ENCODE measurements at regions not wholly inside any gene's neighbourhood (a gene's known extent, or its start where the extent isn't known, plus 50 kb on each side); places are given as distances from the start of the nearest gene placed in this dataset.

DNA sequence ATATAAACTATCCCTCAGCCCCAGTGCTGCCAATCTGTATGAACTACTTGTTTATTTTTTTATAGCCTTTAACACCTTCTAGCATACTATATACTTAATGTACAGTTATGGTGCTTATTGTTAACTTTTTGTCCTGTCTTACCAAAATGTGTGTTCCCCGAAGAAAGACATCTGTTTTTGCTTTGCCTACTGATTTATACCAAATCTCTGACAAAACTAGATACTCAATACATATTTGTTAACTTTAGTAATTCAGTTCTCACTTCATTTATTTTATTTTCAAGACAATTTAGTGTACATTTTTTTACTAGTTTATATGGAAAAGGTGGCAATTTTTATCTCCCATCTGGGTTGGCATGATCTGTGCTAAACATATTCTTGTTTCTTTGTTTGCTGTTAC, 824.3 kb upstream of the ATXN8OS start:
- H3K27me3 ChIP-seq = no peaks in the 10 kb centered on the region
- H3K27ac Mint-ChIP-seq = no peak overlapping the region
- no peak overlapping the region for H3K9ac ChIP-seq
- no peak overlapping the region for H3K4me2 ChIP-seq
- no peak for DNase-seq (ENCODE audit: low spot score)
- no peaks in the 10 kb centered on the region for H3K79me2 ChIP-seq (ENCODE audit: low read depth)
- H3K36me3 Mint-ChIP-seq = no peaks in the 10 kb centered on the region
- H3K27ac ChIP-seq = no peak overlapping the region
- TF ChIP-seq EZH2 (IDR thresholded peaks at IDR 0.05) (no peak), EZH2phosphoT487 (IDR thresholded peaks at IDR 0.05) (no peak)
- TF ChIP-seq, protein P1, sequence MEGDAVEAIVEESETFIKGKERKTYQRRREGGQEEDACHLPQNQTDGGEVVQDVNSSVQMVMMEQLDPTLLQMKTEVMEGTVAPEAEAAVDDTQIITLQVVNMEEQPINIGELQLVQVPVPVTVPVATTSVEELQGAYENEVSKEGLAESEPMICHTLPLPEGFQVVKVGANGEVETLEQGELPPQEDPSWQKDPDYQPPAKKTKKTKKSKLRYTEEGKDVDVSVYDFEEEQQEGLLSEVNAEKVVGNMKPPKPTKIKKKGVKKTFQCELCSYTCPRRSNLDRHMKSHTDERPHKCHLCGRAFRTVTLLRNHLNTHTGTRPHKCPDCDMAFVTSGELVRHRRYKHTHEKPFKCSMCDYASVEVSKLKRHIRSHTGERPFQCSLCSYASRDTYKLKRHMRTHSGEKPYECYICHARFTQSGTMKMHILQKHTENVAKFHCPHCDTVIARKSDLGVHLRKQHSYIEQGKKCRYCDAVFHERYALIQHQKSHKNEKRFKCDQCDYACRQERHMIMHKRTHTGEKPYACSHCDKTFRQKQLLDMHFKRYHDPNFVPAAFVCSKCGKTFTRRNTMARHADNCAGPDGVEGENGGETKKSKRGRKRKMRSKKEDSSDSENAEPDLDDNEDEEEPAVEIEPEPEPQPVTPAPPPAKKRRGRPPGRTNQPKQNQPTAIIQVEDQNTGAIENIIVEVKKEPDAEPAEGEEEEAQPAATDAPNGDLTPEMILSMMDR (IDR thresholded peaks at IDR 0.05) = no peak
- H3K9me3 ChIP-seq (ENCODE audit: low read depth) = no peaks in the 10 kb centered on the region
- H3K4me3 ChIP-seq = no peak overlapping the region
- H3K4me1 Mint-ChIP-seq = no peaks in the 10 kb centered on the region
- no peaks in the 10 kb centered on the region for H3F3A ChIP-seq (ENCODE audit: low read depth)
- H4K20me1 ChIP-seq (ENCODE audit: low read depth) = no peaks in the 10 kb centered on the region
- H3K9me3 Mint-ChIP-seq = peaks cover 3% of the 10 kb centered on the region
- H3K4me1 ChIP-seq = no peaks in the 10 kb centered on the region
- H2AFZ ChIP-seq (replicated peaks) = peak overlapping the region; percentile 48
- no peaks in the 10 kb centered on the region for H3K27me3 Mint-ChIP-seq (ENCODE audit: insufficient read depth, low read depth)
- no peak overlapping the region for H3K4me3 Mint-ChIP-seq
- no peaks in the 10 kb centered on the region for H3K36me3 ChIP-seq

DNA sequence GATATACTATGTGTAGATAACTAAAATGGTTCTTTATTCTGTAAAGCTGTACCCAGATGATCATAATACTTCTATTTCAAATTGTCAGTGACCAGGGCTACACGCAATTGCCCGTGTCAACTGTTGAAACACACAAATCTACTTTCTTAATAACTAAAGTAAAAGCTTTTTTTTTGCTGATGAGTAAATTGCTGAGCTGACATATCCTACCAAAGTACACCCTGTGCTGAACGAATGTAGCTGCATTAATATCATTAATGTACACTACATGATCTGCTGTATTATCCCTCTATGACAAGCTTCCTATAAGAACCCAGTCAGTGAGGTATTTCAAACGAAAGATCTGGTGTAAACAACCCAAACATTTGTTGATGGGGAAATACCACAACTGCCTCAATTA, 827.2 kb upstream of the ATXN8OS start:
- H3K27me3 ChIP-seq = no peaks in the 10 kb centered on the region
- H3K27ac ChIP-seq = no peak overlapping the region
- no peaks in the 10 kb centered on the region for H3K4me1 ChIP-seq
- no peak overlapping the region for H3K4me2 ChIP-seq
- no peaks in the 10 kb centered on the region for H3K79me2 ChIP-seq (ENCODE audit: low read depth)
- no peaks in the 10 kb centered on the region for H3F3A ChIP-seq (ENCODE audit: low read depth)
- H3K36me3 ChIP-seq = no peaks in the 10 kb centered on the region
- no peak for DNase-seq (ENCODE audit: low spot score)
- H3K4me3 Mint-ChIP-seq = no peak overlapping the region
- no peaks in the 10 kb centered on the region for H3K27me3 Mint-ChIP-seq (ENCODE audit: insufficient read depth, low read depth)
- H3K27ac Mint-ChIP-seq = no peak overlapping the region
- H3K36me3 Mint-ChIP-seq = no peaks in the 10 kb centered on the region
- TF ChIP-seq EZH2phosphoT487 (IDR thresholded peaks at IDR 0.05) (no peak), EZH2 (IDR thresholded peaks at IDR 0.05) (no peak)
- TF ChIP-seq, protein P1 (IDR thresholded peaks at IDR 0.05) = no peak
- H4K20me1 ChIP-seq (ENCODE audit: low read depth) = no peaks in the 10 kb centered on the region
- H3K4me3 ChIP-seq = no peak overlapping the region
- H3K9me3 Mint-ChIP-seq = no peaks in the 10 kb centered on the region
- H3K9ac ChIP-seq = no peak overlapping the region
- H2AFZ ChIP-seq (replicated peaks) = peak overlapping the region; percentile 8
- H3K9me3 ChIP-seq (ENCODE audit: low read depth) = no peaks in the 10 kb centered on the region
- H3K4me1 Mint-ChIP-seq = no peaks in the 10 kb centered on the region

DNA sequence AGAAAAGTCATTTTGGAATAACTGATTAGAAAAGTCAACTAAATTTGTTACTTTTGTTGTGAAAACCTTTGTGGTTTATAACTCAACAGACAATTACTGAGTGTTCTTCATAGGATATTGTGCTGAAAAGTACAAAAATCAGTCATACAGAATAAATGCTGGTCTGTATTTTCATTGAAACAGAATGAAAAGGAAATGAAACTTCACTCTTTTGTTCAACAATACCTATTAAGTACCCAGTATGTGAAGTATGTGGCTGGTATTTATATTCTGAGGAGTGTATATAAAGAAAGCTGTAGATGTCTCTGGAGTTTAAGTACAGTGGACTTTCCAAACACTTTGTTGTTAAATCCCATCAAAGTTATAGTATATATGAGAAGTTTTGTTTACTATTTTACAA, 828.4 kb upstream of the ATXN8OS start:
- Mint-ChIP-seq H3K4me3 (no peak overlapping the region), H3K27me3 (ENCODE audit: insufficient read depth, low read depth) (no peaks in the 10 kb centered on the region), H3K27ac (no peak overlapping the region)

More for the DNA sequence above, 828.4 kb upstream of the ATXN8OS start:
- Histone ChIP-seq H3K4me1 (no peaks in the 10 kb centered on the region), H3K27me3 (no peaks in the 10 kb centered on the region), H3K27ac (no peak overlapping the region), H3K9me3 (ENCODE audit: low read depth) (no peaks in the 10 kb centered on the region), H4K20me1 (ENCODE audit: low read depth) (no peaks in the 10 kb centered on the region), H3F3A (ENCODE audit: low read depth) (no peaks in the 10 kb centered on the region), H3K4me2 (no peak overlapping the region), H3K9ac (no peak overlapping the region), H3K79me2 (ENCODE audit: low read depth) (no peaks in the 10 kb centered on the region), H2AFZ (replicated peaks) (no peak overlapping the region), H3K36me3 (no peaks in the 10 kb centered on the region), H3K4me3 (no peak overlapping the region)
- TF ChIP-seq EZH2 (IDR thresholded peaks at IDR 0.05) (no peak), EZH2phosphoT487 (IDR thresholded peaks at IDR 0.05) (no peak)
- TF ChIP-seq, protein P1 (IDR thresholded peaks at IDR 0.05) = no peak
- H3K4me1 Mint-ChIP-seq = no peaks in the 10 kb centered on the region
- no peak for DNase-seq (ENCODE audit: low spot score)
- H3K9me3 Mint-ChIP-seq = no peaks in the 10 kb centered on the region
- H3K36me3 Mint-ChIP-seq = no peaks in the 10 kb centered on the region

All from neural progenitor cell (in vitro differentiated cells).